NCI-H345 treated with DMSO at 0.1 percent for 48 hours (cell line): ENCODE measurements at regions not wholly inside any gene's neighbourhood (a gene's known extent, or its start where the extent isn't known, plus 50 kb on each side); places are given as distances from the start of the nearest gene placed in this dataset.
"Not testable (repeated sequence)": the region's sequence is repeated elsewhere in the genome, so short reads cannot be mapped to it uniquely, and the experiment has no call there.

Source experiments
- DNase-seq: peaks from one replicate; lab custom pipeline; 2025; ENCODE audit not compliant: unreplicated experiment; lab: John Stamatoyannopoulos, UW

- no peak for DNase-seq
These were observed 133.0 kb upstream of the MYT1L start for GRCh38 chr2:2464094-2464493.

DNA sequence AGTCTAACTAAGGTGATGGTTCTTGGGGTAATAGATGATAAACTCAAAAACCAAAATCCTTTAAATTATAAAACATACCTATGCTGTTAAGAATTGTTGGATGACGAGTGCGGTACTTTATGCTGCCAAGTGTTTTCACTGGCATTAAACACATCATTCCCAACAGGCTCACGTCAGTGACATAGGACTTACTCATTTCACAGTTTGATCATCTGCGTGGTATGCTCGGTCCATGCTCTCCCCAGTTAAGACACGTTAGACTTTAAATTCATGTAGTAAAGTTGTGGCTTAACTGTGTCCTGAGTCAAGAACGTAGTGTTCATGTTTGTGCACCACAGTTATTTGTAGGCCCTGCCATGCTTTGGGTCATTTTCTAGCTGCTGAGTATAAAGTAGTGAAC, 125.6 kb upstream of the MYT1L start:
- DNase-seq: no peak

- DNase-seq: no peak
These were observed 124.1 kb upstream of the MYT1L start for GRCh38 chr2:2455151-2455550.

- DNase-seq: no peak
These were observed 121.9 kb upstream of the MYT1L start for GRCh38 chr2:2452961-2453360.

DNA sequence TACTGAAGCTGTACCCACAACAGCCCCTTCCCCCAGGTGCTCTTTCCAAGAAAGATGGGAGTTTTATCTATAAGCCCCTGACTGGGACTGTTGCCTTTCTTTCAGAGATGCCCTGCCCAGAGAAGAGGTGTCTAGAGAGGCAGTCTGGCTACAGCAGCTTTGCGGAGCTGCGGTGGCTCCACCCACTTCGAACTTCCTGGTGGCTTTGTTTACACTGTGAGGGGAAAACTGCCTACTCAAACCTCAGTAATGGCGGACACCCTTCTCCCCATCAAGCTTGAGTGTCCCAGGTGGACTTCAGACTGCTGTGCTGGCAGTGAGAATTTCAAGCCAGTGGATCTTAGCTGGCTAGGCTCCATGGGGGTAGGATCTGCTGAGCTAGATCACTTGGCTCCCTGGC, 120.2 kb upstream of the MYT1L start:
- not testable (repeated sequence) for DNase-seq

DNA sequence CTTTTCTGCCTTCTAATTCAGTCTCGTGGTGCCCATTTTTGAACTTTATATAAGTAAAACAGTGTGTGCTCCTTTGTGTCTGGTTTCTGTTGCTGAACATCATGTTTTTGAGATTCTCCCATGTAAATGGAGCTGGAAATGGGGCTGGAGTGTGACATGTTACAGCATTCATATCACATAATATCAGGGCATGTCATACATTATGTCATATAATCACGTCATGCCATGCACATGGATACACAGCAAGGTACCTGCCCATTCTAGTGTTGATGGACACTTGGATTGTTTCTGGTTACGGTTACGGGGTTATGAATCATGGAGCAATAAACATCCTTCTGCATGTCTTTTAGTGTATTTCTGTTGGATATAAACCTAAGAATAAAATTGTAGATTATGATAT, 117.1 kb upstream of the MYT1L start:
- no peak for DNase-seq

DNA sequence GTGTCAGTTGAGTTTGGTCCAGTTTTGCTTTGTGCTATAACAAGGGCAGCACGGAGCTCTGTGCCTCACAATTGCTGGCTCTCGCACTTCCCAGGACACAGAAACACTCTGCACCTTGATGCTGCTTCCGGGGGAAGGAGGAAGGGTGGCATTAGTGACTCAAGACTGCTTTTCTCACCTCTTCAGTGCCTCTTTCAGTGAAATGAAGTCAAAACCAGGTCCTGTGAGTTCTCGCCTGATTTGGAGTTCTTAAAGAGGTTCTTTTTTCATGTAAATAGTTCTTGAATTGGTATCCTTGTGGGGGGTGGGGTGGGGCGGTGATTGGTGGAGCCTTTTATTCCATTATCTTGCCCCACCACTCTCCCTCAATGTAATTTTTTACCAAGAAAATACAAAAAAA, 91.5 kb upstream of the MYT1L start:
- no peak for DNase-seq

- no peak for DNase-seq
These were observed 82.5 kb upstream of the MYT1L start for GRCh38 chr2:2413525-2413924.

DNA sequence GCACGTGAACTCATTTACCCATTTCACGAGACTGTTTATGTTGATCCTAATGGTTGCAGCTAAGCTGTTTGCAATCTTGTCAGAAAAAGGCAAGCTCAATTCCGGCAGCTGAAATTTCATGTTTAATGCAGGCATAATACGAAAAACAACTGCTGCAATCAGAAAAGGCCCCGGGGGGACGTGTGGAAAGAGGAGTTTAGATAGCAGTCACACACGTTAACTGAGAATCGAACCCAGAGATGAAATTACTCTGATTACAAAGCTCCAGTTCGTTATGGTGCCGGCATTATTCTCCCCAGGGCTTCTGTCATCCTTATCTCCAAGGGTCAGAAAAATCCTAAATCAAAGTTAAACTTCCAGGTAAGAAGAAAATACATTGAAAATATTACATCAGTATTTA, 79.9 kb upstream of the MYT1L start:
- DNase-seq: no peak

DNA sequence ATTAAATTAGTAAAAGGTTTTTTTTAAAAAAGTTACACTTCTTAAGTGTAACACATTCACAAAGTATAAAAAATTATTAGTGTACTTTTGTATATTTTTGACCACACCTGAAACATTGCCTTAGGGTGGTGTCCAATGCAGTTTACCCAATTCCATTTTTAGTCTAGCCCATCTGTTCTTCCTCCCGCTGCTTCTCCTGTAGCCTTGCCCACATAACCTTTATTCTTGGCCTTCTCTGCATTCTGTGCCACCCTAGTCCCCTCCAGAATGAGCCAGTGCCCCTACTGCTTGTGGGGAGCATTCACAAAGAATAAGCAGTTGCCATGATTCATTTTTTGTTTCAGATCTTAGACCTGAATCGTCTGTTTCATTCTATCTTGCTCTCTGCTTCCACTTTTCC, 78.4 kb upstream of the MYT1L start:
- DNase-seq: no peak

- DNase-seq: no peak
These were observed 74.7 kb upstream of the MYT1L start for GRCh38 chr2:2405780-2406179.

- DNase-seq: no peak
These were observed 69.4 kb upstream of the MYT1L start for GRCh38 chr2:2400286-2401038.

DNA sequence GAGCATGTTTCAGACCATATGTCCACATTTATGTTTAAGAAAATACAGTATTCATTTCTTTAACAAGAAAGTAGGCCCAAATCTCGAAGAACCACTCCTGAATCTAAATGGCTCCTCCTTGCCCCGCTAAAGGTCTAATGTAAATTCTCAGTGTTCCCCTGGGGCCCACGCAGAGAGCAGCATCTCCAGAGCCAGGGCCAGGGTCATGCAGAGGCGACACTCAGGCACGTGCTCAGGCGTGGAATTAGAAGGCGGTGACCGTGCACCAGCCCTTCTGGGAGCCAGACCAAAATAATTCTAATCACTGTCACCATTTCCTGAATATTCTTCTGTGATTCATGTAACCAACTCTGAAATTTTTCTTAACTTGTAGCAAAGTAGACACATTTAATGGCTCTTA, 68.3 kb upstream of the MYT1L start:
- no peak for DNase-seq

DNA sequence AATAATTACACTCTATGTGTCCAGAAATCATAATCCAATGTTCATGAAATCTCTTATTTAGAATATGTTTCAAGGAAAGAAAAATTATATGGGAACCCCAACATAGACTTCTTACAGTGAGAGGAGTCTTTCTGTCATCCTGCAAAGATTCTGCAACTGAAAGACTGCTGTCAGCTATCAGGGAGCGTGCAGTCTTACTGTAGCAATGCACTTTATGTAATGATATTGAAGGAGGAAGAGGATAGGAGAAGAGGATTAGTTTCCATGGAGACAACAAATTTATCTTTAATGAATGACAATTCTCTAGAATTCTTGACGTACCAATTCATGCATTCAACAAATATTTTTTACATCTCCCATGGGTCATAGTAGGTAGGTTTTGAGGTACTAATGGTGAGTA, 61.3 kb upstream of the MYT1L start:
- no peak for DNase-seq

- no peak for DNase-seq
These were observed 58.1 kb upstream of the MYT1L start for GRCh38 chr2:2389215-2389614.
